ENCODE measurements at regions not wholly inside any gene's neighbourhood (a gene's known extent, or its start where the extent isn't known, plus 50 kb on each side); places are given as distances from the start of the nearest gene placed in this dataset.

- no peaks in the 10 kb centered on the region for H4K20me1 ChIP-seq (ENCODE audit: insufficient read depth)
- TF ChIP-seq MXI1 (conservative IDR thresholded peaks at IDR 0.05; ENCODE audit: poor library complexity, severe bottlenecking) (no peak), CTCF (IDR thresholded peaks at IDR 0.05; ENCODE audit: poor library complexity, severe bottlenecking) (no peak), EZH2 (IDR thresholded peaks at IDR 0.05; ENCODE audit: borderline replicate concordance, insufficient read depth, low read length, poor library complexity, severe bottlenecking) (no peak), EP300 (conservative IDR thresholded peaks at IDR 0.05; ENCODE audit: poor library complexity, severe bottlenecking) (no peak), POLR2AphosphoS5 (IDR thresholded peaks at IDR 0.05) (no peak), RAD21 (conservative IDR thresholded peaks at IDR 0.05) (no peak), TAF1 (IDR thresholded peaks at IDR 0.05; ENCODE audit: low read depth) (no peak), SMC3 (conservative IDR thresholded peaks at IDR 0.05; ENCODE audit: poor library complexity) (no peak)
- TF ChIP-seq, protein P1, sequence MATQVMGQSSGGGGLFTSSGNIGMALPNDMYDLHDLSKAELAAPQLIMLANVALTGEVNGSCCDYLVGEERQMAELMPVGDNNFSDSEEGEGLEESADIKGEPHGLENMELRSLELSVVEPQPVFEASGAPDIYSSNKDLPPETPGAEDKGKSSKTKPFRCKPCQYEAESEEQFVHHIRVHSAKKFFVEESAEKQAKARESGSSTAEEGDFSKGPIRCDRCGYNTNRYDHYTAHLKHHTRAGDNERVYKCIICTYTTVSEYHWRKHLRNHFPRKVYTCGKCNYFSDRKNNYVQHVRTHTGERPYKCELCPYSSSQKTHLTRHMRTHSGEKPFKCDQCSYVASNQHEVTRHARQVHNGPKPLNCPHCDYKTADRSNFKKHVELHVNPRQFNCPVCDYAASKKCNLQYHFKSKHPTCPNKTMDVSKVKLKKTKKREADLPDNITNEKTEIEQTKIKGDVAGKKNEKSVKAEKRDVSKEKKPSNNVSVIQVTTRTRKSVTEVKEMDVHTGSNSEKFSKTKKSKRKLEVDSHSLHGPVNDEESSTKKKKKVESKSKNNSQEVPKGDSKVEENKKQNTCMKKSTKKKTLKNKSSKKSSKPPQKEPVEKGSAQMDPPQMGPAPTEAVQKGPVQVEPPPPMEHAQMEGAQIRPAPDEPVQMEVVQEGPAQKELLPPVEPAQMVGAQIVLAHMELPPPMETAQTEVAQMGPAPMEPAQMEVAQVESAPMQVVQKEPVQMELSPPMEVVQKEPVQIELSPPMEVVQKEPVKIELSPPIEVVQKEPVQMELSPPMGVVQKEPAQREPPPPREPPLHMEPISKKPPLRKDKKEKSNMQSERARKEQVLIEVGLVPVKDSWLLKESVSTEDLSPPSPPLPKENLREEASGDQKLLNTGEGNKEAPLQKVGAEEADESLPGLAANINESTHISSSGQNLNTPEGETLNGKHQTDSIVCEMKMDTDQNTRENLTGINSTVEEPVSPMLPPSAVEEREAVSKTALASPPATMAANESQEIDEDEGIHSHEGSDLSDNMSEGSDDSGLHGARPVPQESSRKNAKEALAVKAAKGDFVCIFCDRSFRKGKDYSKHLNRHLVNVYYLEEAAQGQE (IDR thresholded peaks at IDR 0.05; ENCODE audit: borderline replicate concordance), result no peak
Measured at GRCh38 chr7:156141941-156142340, 329.7 kb upstream of the SHH start.

DNA sequence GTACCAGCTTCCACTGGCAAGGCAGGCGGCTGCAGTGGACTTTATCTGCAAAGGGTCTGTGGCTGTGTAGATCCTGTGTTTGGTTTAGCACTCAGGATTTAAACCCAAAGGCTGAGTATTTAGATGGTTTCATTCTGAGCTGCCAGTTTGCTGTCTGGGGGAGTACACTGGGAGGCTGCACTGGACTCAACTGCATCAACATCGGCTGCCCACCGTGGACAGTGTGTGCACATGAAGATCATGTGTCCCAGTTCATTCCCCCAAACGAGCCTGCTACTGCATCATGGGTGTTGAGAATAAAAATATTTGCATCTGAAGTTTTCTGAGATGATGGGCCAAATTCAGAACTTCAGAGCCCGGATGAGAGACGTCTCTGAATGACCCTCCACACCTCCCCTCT lies 328.6 kb upstream of the SHH start:
- Histone ChIP-seq H3F3A (ENCODE audit: insufficient read depth, low read length, poor library complexity, severe bottlenecking) (no peaks in the 10 kb centered on the region), H3K79me2 (replicated peaks; ENCODE audit: insufficient read depth, low read length) (no peaks in the 10 kb centered on the region), H3K27ac (ENCODE audit: low read length) (no peak overlapping the region), H3K9ac (ENCODE audit: low read length) (no peak overlapping the region), H2AFZ (ENCODE audit: low read depth, low read length) (no peak overlapping the region), H3K27me3 (ENCODE audit: insufficient read depth, low read depth, low read length) (no peaks in the 10 kb centered on the region), H3K9me2 (ENCODE audit: insufficient read depth, low read length) (no peaks in the 10 kb centered on the region), H3K4me2 (ENCODE audit: low read length) (no peak overlapping the region), H3K36me3 (ENCODE audit: insufficient read depth, low read length) (no peaks in the 10 kb centered on the region), H4K20me1 (ENCODE audit: insufficient read depth) (no peaks in the 10 kb centered on the region), H3K9me3 (ENCODE audit: low read length) (no peaks in the 10 kb centered on the region), H3K4me3 (ENCODE audit: low read length) (no peak overlapping the region)
- TF ChIP-seq EP300 (conservative IDR thresholded peaks at IDR 0.05; ENCODE audit: poor library complexity, severe bottlenecking) (no peak), CTCF (IDR thresholded peaks at IDR 0.05; ENCODE audit: poor library complexity, severe bottlenecking) (no peak), SMC3 (conservative IDR thresholded peaks at IDR 0.05; ENCODE audit: poor library complexity) (no peak), EZH2 (IDR thresholded peaks at IDR 0.05; ENCODE audit: borderline replicate concordance, insufficient read depth, low read length, poor library complexity, severe bottlenecking) (no peak), RAD21 (conservative IDR thresholded peaks at IDR 0.05) (no peak), POLR2AphosphoS5 (IDR thresholded peaks at IDR 0.05) (no peak), TAF1 (IDR thresholded peaks at IDR 0.05; ENCODE audit: low read depth) (no peak), MXI1 (conservative IDR thresholded peaks at IDR 0.05; ENCODE audit: poor library complexity, severe bottlenecking) (no peak)
- TF ChIP-seq, protein P1 (IDR thresholded peaks at IDR 0.05; ENCODE audit: borderline replicate concordance), result no peak

More at GRCh38 chr7:156141941-156142340, 329.7 kb upstream of the SHH start:
- H3K9ac ChIP-seq (ENCODE audit: low read length), result no peak overlapping the region
- no peaks in the 10 kb centered on the region for H3K36me3 ChIP-seq (ENCODE audit: insufficient read depth, low read length)
- H3K9me2 ChIP-seq (ENCODE audit: insufficient read depth, low read length), result no peaks in the 10 kb centered on the region
- no peaks in the 10 kb centered on the region for H3K79me2 ChIP-seq (replicated peaks; ENCODE audit: insufficient read depth, low read length)
- H3K27ac ChIP-seq (ENCODE audit: low read length), result no peak overlapping the region
- no peak overlapping the region for H3K4me2 ChIP-seq (ENCODE audit: low read length)
- no peak overlapping the region for H2AFZ ChIP-seq (ENCODE audit: low read depth, low read length)
- no peaks in the 10 kb centered on the region for H3F3A ChIP-seq (ENCODE audit: insufficient read depth, low read length, poor library complexity, severe bottlenecking)
- H3K4me3 ChIP-seq (ENCODE audit: low read length), result no peak overlapping the region
- H3K27me3 ChIP-seq (ENCODE audit: insufficient read depth, low read depth, low read length), result no peaks in the 10 kb centered on the region
- H3K9me3 ChIP-seq (ENCODE audit: low read length), result no peaks in the 10 kb centered on the region

Measured in neural cell (in vitro differentiated cells).